Inflammatory macrophage (primary cell): ENCODE measurements at regions not wholly inside any gene's neighbourhood (a gene's known extent, or its start where the extent isn't known, plus 50 kb on each side); places are given as distances from the start of the nearest gene placed in this dataset.

Experiments
- DNase-seq, 2 donors: peaks; one replicate each; pipeline ENCODE4 v3.0.0-alpha.2; 2020 to 2022

- DNase-seq, result no peak
These were observed 60.2 kb upstream of the NAA20 start for GRCh38 chr20:19956976-19957375.

- DNase-seq, result no peak
These were observed 58.9 kb upstream of the NAA20 start for GRCh38 chr20:19958219-19958618.

- DNase-seq, result no peak
These were observed 58.2 kb upstream of the NAA20 start for GRCh38 chr20:19958928-19959327.

- no peak for DNase-seq
These were observed 56.4 kb upstream of the NAA20 start for GRCh38 chr20:19960745-19961144.

- DNase-seq, result no peak
These were observed 55.9 kb upstream of the NAA20 start for GRCh38 chr20:19961293-19961692.

- no peak for DNase-seq
These were observed 54.2 kb upstream of the NAA20 start for GRCh38 chr20:19962958-19963357.

- DNase-seq, result peak; percentile 57 to 79
These were observed 52.6 kb upstream of the NAA20 start for GRCh38 chr20:19964289-19965265.

GRCh38 chr20:19966840-19967239, 50.3 kb upstream of the NAA20 start:
- no peak for DNase-seq
